ENCODE measurements at regions not wholly inside any gene's neighbourhood (a gene's known extent, or its start where the extent isn't known, plus 50 kb on each side); places are given as distances from the start of the nearest gene placed in this dataset.

DNA sequence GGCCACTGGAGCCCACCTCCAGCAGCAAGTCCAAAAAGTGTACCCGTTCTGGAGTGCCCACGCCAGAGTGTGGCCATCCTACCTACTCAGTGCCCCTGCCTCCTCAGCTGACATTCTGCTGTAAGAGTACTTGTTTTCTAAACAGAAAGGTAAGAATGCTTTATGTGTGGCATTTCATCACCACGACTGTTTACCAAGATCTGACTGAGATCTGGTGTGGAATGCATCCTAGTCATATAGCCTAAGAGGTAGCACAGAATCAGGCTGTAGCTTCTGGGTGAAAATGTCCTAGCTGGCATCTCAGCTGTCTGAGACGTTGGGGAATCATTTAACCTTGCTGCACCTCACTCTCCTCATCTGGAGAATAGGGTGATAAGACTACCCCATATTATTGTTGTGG, 638.7 kb upstream of the TENM3 start:
- TF ChIP-seq EZH2 (IDR thresholded peaks at IDR 0.05; ENCODE audit: borderline replicate concordance, low read depth, low read length, poor library complexity, severe bottlenecking) = no peak
- TF ChIP-seq, protein P1, sequence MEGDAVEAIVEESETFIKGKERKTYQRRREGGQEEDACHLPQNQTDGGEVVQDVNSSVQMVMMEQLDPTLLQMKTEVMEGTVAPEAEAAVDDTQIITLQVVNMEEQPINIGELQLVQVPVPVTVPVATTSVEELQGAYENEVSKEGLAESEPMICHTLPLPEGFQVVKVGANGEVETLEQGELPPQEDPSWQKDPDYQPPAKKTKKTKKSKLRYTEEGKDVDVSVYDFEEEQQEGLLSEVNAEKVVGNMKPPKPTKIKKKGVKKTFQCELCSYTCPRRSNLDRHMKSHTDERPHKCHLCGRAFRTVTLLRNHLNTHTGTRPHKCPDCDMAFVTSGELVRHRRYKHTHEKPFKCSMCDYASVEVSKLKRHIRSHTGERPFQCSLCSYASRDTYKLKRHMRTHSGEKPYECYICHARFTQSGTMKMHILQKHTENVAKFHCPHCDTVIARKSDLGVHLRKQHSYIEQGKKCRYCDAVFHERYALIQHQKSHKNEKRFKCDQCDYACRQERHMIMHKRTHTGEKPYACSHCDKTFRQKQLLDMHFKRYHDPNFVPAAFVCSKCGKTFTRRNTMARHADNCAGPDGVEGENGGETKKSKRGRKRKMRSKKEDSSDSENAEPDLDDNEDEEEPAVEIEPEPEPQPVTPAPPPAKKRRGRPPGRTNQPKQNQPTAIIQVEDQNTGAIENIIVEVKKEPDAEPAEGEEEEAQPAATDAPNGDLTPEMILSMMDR (conservative IDR thresholded peaks at IDR 0.05; ENCODE audit: low read depth, low read length) = no peak
- no peaks in the 10 kb centered on the region for H3K4me1 ChIP-seq (ENCODE audit: insufficient read depth, low read length, poor library complexity, severe bottlenecking)
- no TSS peak for BruUV-seq (replicated peaks)

GRCh38 chr4:181606300-181606699, 636.9 kb upstream of the TENM3 start:
- Histone ChIP-seq H3K27me3 (replicated peaks; ENCODE audit: insufficient read depth, low read depth, low read length, poor library complexity) (peaks cover 41% of the 10 kb centered on the region), H3K4me3 (ENCODE audit: low read depth, low read length, poor library complexity, severe bottlenecking) (no peak overlapping the region), H3K4me1 (ENCODE audit: insufficient read depth, low read length, poor library complexity, severe bottlenecking) (no peaks in the 10 kb centered on the region), H3K36me3 (ENCODE audit: insufficient read depth, low read length, poor library complexity, severe bottlenecking) (no peaks in the 10 kb centered on the region), H3K27ac (ENCODE audit: low read depth, low read length, poor library complexity, severe bottlenecking) (no peak overlapping the region), H3K9me3 (ENCODE audit: low read depth, low read length, poor library complexity, severe bottlenecking) (no peaks in the 10 kb centered on the region)
- no peak for DNase-seq (ENCODE audit: low spot score)
- ChIA-PET CTCF (no interaction called here), POLR2A (ENCODE audit: low non-redundant PET) (no interaction called here)
- no TSS peak for BruUV-seq (replicated peaks)
- no peak for TF ChIP-seq EZH2 (IDR thresholded peaks at IDR 0.05; ENCODE audit: borderline replicate concordance, low read depth, low read length, poor library complexity, severe bottlenecking)
- TF ChIP-seq, protein P1 (conservative IDR thresholded peaks at IDR 0.05; ENCODE audit: low read depth, low read length) = no peak
- intact Hi-C loops (cut with micrococcal nuclease; ENCODE audit: unreplicated experiment) = no loop called here

More for the DNA sequence above, 638.7 kb upstream of the TENM3 start:
- Histone ChIP-seq H3K27ac (ENCODE audit: low read depth, low read length, poor library complexity, severe bottlenecking) (no peak overlapping the region), H3K36me3 (ENCODE audit: insufficient read depth, low read length, poor library complexity, severe bottlenecking) (no peaks in the 10 kb centered on the region), H3K27me3 (replicated peaks; ENCODE audit: insufficient read depth, low read depth, low read length, poor library complexity) (peaks cover 24% of the 10 kb centered on the region), H3K4me3 (ENCODE audit: low read depth, low read length, poor library complexity, severe bottlenecking) (no peak overlapping the region), H3K9me3 (ENCODE audit: low read depth, low read length, poor library complexity, severe bottlenecking) (no peaks in the 10 kb centered on the region)
- CTCF ChIA-PET = no interaction called here
- no peak for DNase-seq (ENCODE audit: low spot score)
- POLR2A ChIA-PET (ENCODE audit: low non-redundant PET) = no interaction called here
- intact Hi-C loops (cut with micrococcal nuclease; ENCODE audit: unreplicated experiment) = no loop called here

GRCh38 chr4:181608181-181608580, 635.0 kb upstream of the TENM3 start:
- CTCF ChIA-PET = no interaction called here

More at GRCh38 chr4:181608181-181608580, 635.0 kb upstream of the TENM3 start:
- H3K9me3 ChIP-seq (ENCODE audit: low read depth, low read length, poor library complexity, severe bottlenecking) = no peaks in the 10 kb centered on the region
- intact Hi-C loops (cut with micrococcal nuclease; ENCODE audit: unreplicated experiment) = no loop called here
- H3K4me1 ChIP-seq (ENCODE audit: insufficient read depth, low read length, poor library complexity, severe bottlenecking) = no peaks in the 10 kb centered on the region
- no peak overlapping the region for H3K4me3 ChIP-seq (ENCODE audit: low read depth, low read length, poor library complexity, severe bottlenecking)
- no TSS peak for BruUV-seq (replicated peaks)
- DNase-seq (ENCODE audit: low spot score) = no peak
- no peak for TF ChIP-seq EZH2 (IDR thresholded peaks at IDR 0.05; ENCODE audit: borderline replicate concordance, low read depth, low read length, poor library complexity, severe bottlenecking)
- TF ChIP-seq, protein P1 (conservative IDR thresholded peaks at IDR 0.05; ENCODE audit: low read depth, low read length) = no peak
- no peak overlapping the region for H3K27ac ChIP-seq (ENCODE audit: low read depth, low read length, poor library complexity, severe bottlenecking)
- H3K27me3 ChIP-seq (replicated peaks; ENCODE audit: insufficient read depth, low read depth, low read length, poor library complexity) = peaks cover 49% of the 10 kb centered on the region
- POLR2A ChIA-PET (ENCODE audit: low non-redundant PET) = no interaction called here
- H3K36me3 ChIP-seq (ENCODE audit: insufficient read depth, low read length, poor library complexity, severe bottlenecking) = no peaks in the 10 kb centered on the region
